ENCODE measurements at regions not wholly inside any gene's neighbourhood (a gene's known extent, or its start where the extent isn't known, plus 50 kb on each side); places are given as distances from the start of the nearest gene placed in this dataset.
"Not testable (repeated sequence)": the region's sequence is repeated elsewhere in the genome, so short reads cannot be mapped to it uniquely, and the experiment has no call there.

- Histone ChIP-seq H3K27ac (no peak overlapping the region), H3K27me3 (no peaks in the 10 kb centered on the region), H3K4me3 (no peak overlapping the region), H3K9me3 (no peaks in the 10 kb centered on the region), H3K36me3 (no peaks in the 10 kb centered on the region), H3K4me1 (no peaks in the 10 kb centered on the region)
- intact Hi-C loops (cut with DNase I): no loop called here
- no peak for DNase-seq
- TF ChIP-seq, protein P1, sequence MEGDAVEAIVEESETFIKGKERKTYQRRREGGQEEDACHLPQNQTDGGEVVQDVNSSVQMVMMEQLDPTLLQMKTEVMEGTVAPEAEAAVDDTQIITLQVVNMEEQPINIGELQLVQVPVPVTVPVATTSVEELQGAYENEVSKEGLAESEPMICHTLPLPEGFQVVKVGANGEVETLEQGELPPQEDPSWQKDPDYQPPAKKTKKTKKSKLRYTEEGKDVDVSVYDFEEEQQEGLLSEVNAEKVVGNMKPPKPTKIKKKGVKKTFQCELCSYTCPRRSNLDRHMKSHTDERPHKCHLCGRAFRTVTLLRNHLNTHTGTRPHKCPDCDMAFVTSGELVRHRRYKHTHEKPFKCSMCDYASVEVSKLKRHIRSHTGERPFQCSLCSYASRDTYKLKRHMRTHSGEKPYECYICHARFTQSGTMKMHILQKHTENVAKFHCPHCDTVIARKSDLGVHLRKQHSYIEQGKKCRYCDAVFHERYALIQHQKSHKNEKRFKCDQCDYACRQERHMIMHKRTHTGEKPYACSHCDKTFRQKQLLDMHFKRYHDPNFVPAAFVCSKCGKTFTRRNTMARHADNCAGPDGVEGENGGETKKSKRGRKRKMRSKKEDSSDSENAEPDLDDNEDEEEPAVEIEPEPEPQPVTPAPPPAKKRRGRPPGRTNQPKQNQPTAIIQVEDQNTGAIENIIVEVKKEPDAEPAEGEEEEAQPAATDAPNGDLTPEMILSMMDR (IDR thresholded peaks at IDR 0.05): no peak
- TF ChIP-seq POLR2A (IDR thresholded peaks at IDR 0.05): no peak
- 73 to 85% methylated on average over 1 of the region's 1 CpG for WGBS, 2 donors
Measured at GRCh38 chr2:163043201-163043600, 204.6 kb upstream of the KCNH7 start.

- Histone ChIP-seq H3K4me3 (no peak overlapping the region), H3K27ac (no peak overlapping the region)
- 81 to 84% methylated on average over 3 of the region's 3 CpGs for WGBS, 2 donors
Measured at GRCh38 chr2:163039266-163039665, 200.7 kb upstream of the KCNH7 start.

DNA sequence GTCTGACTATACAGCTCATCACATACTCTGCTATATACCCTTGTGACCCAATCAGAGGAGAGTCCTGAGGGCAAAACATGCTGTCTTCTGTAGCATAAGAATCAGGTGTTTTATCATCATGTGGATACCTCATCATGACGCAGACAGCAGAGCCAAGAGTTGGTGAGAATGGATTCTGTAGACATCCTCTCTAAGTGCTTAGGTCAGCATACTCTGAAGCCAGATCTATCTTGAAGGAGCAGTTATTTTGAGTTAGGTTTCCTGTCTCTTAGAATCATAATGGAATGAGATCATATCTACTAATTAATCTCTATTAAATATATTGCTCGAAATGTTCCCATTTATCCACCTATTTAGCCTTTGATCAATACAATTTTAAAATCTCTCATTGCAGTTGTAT lies 190.2 kb upstream of the KCNH7 start:
- H3K9me3 ChIP-seq: no peaks in the 10 kb centered on the region
- no peak overlapping the region for H3K27ac ChIP-seq
- no peaks in the 10 kb centered on the region for H3K27me3 ChIP-seq
- TF ChIP-seq POLR2A (IDR thresholded peaks at IDR 0.05): no peak
- TF ChIP-seq, protein P1 (IDR thresholded peaks at IDR 0.05): no peak
- intact Hi-C loops (cut with DNase I): no loop called here
- H3K36me3 ChIP-seq: no peaks in the 10 kb centered on the region
- 65 to 79% methylated on average over 2 of the region's 2 CpGs for WGBS, 2 donors
- no peaks in the 10 kb centered on the region for H3K4me1 ChIP-seq
- DNase-seq: no peak
- no peak overlapping the region for H3K4me3 ChIP-seq

More at GRCh38 chr2:163039266-163039665, 200.7 kb upstream of the KCNH7 start:
- Histone ChIP-seq H3K9me3 (no peaks in the 10 kb centered on the region), H3K36me3 (no peaks in the 10 kb centered on the region), H3K4me1 (no peaks in the 10 kb centered on the region), H3K27me3 (no peaks in the 10 kb centered on the region)
- no peak for DNase-seq
- intact Hi-C loops (cut with DNase I): no loop called here
- no peak for TF ChIP-seq POLR2A (IDR thresholded peaks at IDR 0.05)
- TF ChIP-seq, protein P1 (IDR thresholded peaks at IDR 0.05): no peak

DNA sequence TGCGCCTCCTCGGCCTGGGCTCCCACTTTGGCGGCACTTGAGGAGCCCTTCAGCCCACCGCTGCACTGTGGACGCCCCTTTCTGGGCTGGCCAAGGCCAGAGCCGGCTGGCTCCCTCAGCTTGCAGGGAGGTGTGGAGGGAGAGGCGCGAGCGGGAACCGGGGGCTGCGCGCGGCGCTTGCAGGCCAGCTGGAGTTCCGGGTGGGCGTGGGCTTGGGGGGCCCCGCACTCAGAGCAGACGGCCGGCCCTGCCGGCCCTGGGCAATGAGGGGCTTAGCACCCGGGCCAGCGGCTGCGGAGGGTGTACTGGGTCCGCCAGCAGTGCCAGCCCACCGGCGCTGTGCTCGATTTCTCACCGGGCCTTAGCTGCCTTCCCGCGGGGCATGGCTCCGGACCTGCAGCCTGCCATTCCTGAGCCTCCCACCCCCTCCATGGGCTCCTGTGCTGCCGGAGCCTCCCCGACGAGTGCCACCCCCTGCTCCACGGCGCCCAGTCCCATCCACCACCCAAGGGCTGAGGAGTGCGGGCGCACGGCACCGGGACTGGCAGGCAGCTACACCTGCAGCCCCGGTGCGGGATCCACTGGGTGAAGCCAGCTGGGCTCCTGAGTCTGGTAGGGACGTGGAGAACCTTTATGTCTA lies 187.7 kb upstream of the KCNH7 start:
- H3K36me3 ChIP-seq; H3K4me1 ChIP-seq; H3K27ac ChIP-seq; DNase-seq; intact Hi-C loops (cut with DNase I); H3K9me3 ChIP-seq; H3K4me3 ChIP-seq; H3K27me3 ChIP-seq: not testable (repeated sequence)
- 50 to 60% methylated on average over 1 to 2 of the region's 43 CpGs for WGBS, 2 donors

DNA sequence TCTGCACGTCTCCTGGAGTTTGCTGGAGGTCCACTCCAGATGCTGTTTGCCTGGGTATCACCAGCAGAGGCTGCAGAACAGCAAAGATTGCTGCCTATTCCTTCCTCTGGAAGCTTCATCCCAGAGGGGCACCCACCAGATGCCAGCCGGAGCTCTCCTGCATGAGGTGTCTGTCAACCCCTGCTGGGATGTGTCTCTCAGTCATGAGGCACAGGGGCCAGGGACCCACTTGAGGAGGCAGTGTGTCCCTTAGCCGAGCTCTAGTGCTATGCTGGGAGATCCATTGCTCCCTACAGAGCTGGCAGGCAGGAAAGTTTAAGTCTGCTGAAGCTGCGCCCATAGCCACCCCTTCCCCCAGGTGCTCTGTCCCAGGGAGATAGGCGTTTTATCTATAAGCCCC lies 178.3 kb upstream of the KCNH7 start:
- intact Hi-C loops (cut with DNase I); H3K27me3 ChIP-seq; H3K36me3 ChIP-seq; H3K27ac ChIP-seq; DNase-seq; H3K4me1 ChIP-seq; H3K4me3 ChIP-seq; H3K9me3 ChIP-seq: not testable (repeated sequence)
- 25 to 52% methylated on average over 2 to 4 of the region's 5 CpGs for WGBS, 2 donors

- Histone ChIP-seq H3K27ac (no peak overlapping the region), H3K9me3 (peaks cover 0 to 6% (median 0%) of the 10 kb centered on the region in 3 donors), H3K36me3 (no peaks in the 10 kb centered on the region), H3K4me3 (no peak overlapping the region), H3K4me1 (no peaks in the 10 kb centered on the region), H3K27me3 (no peaks in the 10 kb centered on the region)
- TF ChIP-seq, protein P1 (IDR thresholded peaks at IDR 0.05): no peak
- no peak for TF ChIP-seq POLR2A (IDR thresholded peaks at IDR 0.05)
- intact Hi-C loops (cut with DNase I): no loop called here
- DNase-seq: no peak
- WGBS, 2 donors: 26 to 33% methylated on average over 1 of the region's 1 CpG
Measured at GRCh38 chr2:163011000-163011399, 172.4 kb upstream of the KCNH7 start.

Measured in esophagus squamous epithelium (tissue), 5 donors.